GM23338 (cell line): ENCODE measurements at regions not wholly inside any gene's neighbourhood (a gene's known extent, or its start where the extent isn't known, plus 50 kb on each side); places are given as distances from the start of the nearest gene placed in this dataset.

Experiments
- ATAC-seq: fragments of 200-7000 bp; cut with Tn5 transposase; 3 replicates; pipeline ENCODE4 v1.9.1; 2020
- DNase-seq: peaks from one replicate; pipeline ENCODE4 v3.0.0-alpha.2; 2015; ENCODE audit warnings: low spot score
- H2AFZ ChIP-seq: fragments of 200-600 bp; sonication (generic); 2 replicates; pipeline ENCODE4 v1.8.0; 2016; ENCODE audit warnings: antibody characterized with exemption, mild to moderate bottlenecking, moderate library complexity
- H3F3A ChIP-seq: fragments of 200-600 bp; sonication (generic); replicated peaks from 2 replicates; pipeline ENCODE4 v1.8.0; 2017; ENCODE audit warnings: antibody characterized with exemption, mixed run types, low read depth
- H3K27ac ChIP-seq: fragments of 200-600 bp; sonication (generic); 2 replicates; pipeline ENCODE4 v1.6.1; 2016; ENCODE audit warnings: low read depth
- H3K27me3 ChIP-seq: fragments of 200-600 bp; sonication (generic); 2 replicates; pipeline ENCODE4 v1.8.0; 2016; ENCODE audit warnings: mild to moderate bottlenecking, mixed run types, moderate library complexity; ENCODE audit not compliant: insufficient read depth
- H3K36me3 ChIP-seq: fragments of 200-600 bp; sonication (generic); 2 replicates; pipeline ENCODE4 v1.8.0; 2016; ENCODE audit warnings: mild to moderate bottlenecking; ENCODE audit not compliant: insufficient read depth
- H3K4me1 ChIP-seq: fragments of 200-600 bp; sonication (generic); 2 replicates; pipeline ENCODE4 v1.8.0; 2016; ENCODE audit warnings: mild to moderate bottlenecking, moderate library complexity; ENCODE audit not compliant: insufficient read depth
- H3K4me2 ChIP-seq: fragments of 200-600 bp; sonication (generic); 2 replicates; pipeline ENCODE4 v1.7.1; 2017; ENCODE audit warnings: mixed run types
- H3K4me3 ChIP-seq: fragments of 200-600 bp; sonication (generic); 2 replicates; pipeline ENCODE4 v1.6.1; 2016; ENCODE audit warnings: mixed run types
- H3K79me2 ChIP-seq: fragments of 200-600 bp; sonication (generic); replicated peaks from 2 replicates; pipeline ENCODE4 v1.8.0; 2017; ENCODE audit warnings: mild to moderate bottlenecking; ENCODE audit not compliant: insufficient read depth
- H3K9me2 ChIP-seq: fragments of 200-600 bp; sonication (generic); 2 replicates; pipeline ENCODE4 v1.8.0; 2017; ENCODE audit not compliant: insufficient read depth
- H4K20me1 ChIP-seq: fragments of 200-600 bp; sonication (generic); replicated peaks from 2 replicates; pipeline ENCODE4 v1.8.0; 2017; ENCODE audit warnings: mild to moderate bottlenecking; ENCODE audit not compliant: insufficient read depth
- H3K27ac Mint-ChIP-seq: 2 replicates; pipeline ENCODE4 v1.8.0; 2020; ENCODE audit warnings: inconsistent platforms, mild to moderate bottlenecking, moderate library complexity, mixed read lengths
- H3K27me3 Mint-ChIP-seq: 3 replicates; pipeline ENCODE4 v1.8.0; 2022; ENCODE audit warnings: low read depth, mild to moderate bottlenecking, moderate library complexity, mixed read lengths, inconsistent platforms; ENCODE audit not compliant: insufficient read depth, poor library complexity
- H3K36me3 Mint-ChIP-seq: 3 replicates; pipeline ENCODE4 v1.8.0; 2021; ENCODE audit warnings: low read depth, mild to moderate bottlenecking, inconsistent platforms, moderate library complexity, mixed read lengths
- H3K4me1 Mint-ChIP-seq: 3 replicates; pipeline ENCODE4 v1.8.0; 2020; ENCODE audit warnings: mild to moderate bottlenecking, inconsistent platforms, mixed read lengths
- H3K4me3 Mint-ChIP-seq: 3 replicates; pipeline ENCODE4 v1.8.0; 2021; ENCODE audit warnings: moderate library complexity, mild to moderate bottlenecking, inconsistent platforms, mixed read lengths
- H3K9me3 Mint-ChIP-seq: 3 replicates; pipeline ENCODE4 v1.8.0; 2020; ENCODE audit warnings: moderate library complexity, mild to moderate bottlenecking, inconsistent platforms, mixed read lengths
- CREB1 ChIP-seq: fragments of 250-450 bp; sonication (Bioruptor Pico); IDR thresholded peaks from 2 replicates; pipeline ENCODE4 v1.5.0; 2020; ENCODE audit warnings: low read depth, mild to moderate bottlenecking, moderate library complexity
- ETS1 ChIP-seq: IDR thresholded peaks from 2 replicates; pipeline ENCODE4 v1.6.1; 2016; ENCODE audit warnings: antibody characterized with exemption
- EZH2phosphoT487 ChIP-seq: fragments of 200-600 bp; sonication (generic); IDR thresholded peaks from one replicate; pipeline ENCODE4 v1.8.1; 2018; ENCODE audit warnings: antibody characterized with exemption; ENCODE audit not compliant: unreplicated experiment
- JUNB ChIP-seq: IDR thresholded peaks from one replicate; pipeline ENCODE4 v1.6.1; 2016; ENCODE audit warnings: antibody characterized with exemption; ENCODE audit not compliant: unreplicated experiment
- NANOG ChIP-seq: IDR thresholded peaks from 2 replicates; pipeline ENCODE4 v1.6.1; 2016; ENCODE audit warnings: antibody characterized with exemption, borderline replicate concordance
- POLR2AphosphoS5 ChIP-seq: IDR thresholded peaks from 2 replicates; pipeline ENCODE4 v1.6.1; 2016; ENCODE audit warnings: antibody characterized with exemption, low read depth
- STAT1 ChIP-seq: IDR thresholded peaks from one replicate; pipeline ENCODE4 v1.6.1; 2016; ENCODE audit warnings: antibody characterized with exemption; ENCODE audit not compliant: unreplicated experiment
- ZNF114 ChIP-seq: fragments of 250-450 bp; sonication (Bioruptor Pico); IDR thresholded peaks from 2 replicates; pipeline ENCODE4 v1.5.0; 2020; ENCODE audit warnings: mild to moderate bottlenecking, moderate library complexity
- ZNF462 ChIP-seq: fragments of 250-450 bp; sonication (Bioruptor Pico); IDR thresholded peaks from 2 replicates; pipeline ENCODE4 v1.5.0; 2020; ENCODE audit warnings: mild to moderate bottlenecking, moderate library complexity
- TF ChIP-seq, protein P1 (sequence below): IDR thresholded peaks from one replicate; pipeline ENCODE4 v1.6.1; 2018; ENCODE audit warnings: antibody characterized with exemption; ENCODE audit not compliant: unreplicated experiment
- TF ChIP-seq, protein P2 (sequence below), 2 experiments: fragments of 200-600 bp in 1 of 2; sonication (generic) in 1 of 2; conservative IDR thresholded peaks; 2 replicates each; pipeline versions ENCODE4 v1.5.1 to v1.6.1; 2016 to 2017; ENCODE audit warnings: antibody characterized with exemption in 2 of 2, low read depth in 2 of 2, mild to moderate bottlenecking in 2 of 2, moderate library complexity in 1 of 2

DNA sequence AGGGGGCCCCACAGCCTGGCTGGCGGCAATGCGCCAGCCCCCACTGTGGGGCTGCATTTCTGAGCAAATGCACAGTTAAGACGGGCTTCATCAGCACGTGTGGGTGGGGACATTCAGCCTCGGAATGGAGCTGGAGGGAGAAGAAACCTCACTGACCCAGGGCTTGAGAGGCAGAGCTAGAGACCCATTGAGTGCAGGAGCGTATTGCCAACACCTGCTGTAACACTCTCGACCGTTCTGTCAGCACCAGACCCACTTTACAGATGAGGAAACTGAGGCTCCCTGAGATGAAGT lies 200.9 kb upstream of the RAB6C start (continued):
- TF ChIP-seq, protein P1, sequence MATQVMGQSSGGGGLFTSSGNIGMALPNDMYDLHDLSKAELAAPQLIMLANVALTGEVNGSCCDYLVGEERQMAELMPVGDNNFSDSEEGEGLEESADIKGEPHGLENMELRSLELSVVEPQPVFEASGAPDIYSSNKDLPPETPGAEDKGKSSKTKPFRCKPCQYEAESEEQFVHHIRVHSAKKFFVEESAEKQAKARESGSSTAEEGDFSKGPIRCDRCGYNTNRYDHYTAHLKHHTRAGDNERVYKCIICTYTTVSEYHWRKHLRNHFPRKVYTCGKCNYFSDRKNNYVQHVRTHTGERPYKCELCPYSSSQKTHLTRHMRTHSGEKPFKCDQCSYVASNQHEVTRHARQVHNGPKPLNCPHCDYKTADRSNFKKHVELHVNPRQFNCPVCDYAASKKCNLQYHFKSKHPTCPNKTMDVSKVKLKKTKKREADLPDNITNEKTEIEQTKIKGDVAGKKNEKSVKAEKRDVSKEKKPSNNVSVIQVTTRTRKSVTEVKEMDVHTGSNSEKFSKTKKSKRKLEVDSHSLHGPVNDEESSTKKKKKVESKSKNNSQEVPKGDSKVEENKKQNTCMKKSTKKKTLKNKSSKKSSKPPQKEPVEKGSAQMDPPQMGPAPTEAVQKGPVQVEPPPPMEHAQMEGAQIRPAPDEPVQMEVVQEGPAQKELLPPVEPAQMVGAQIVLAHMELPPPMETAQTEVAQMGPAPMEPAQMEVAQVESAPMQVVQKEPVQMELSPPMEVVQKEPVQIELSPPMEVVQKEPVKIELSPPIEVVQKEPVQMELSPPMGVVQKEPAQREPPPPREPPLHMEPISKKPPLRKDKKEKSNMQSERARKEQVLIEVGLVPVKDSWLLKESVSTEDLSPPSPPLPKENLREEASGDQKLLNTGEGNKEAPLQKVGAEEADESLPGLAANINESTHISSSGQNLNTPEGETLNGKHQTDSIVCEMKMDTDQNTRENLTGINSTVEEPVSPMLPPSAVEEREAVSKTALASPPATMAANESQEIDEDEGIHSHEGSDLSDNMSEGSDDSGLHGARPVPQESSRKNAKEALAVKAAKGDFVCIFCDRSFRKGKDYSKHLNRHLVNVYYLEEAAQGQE = no peak
- TF ChIP-seq STAT1 = no peak
- TF ChIP-seq POLR2AphosphoS5 = no peak
- TF ChIP-seq ZNF462 = no peak
- no peak for TF ChIP-seq CREB1

GRCh38 chr2:129779783-129780182 lies 199.7 kb upstream of the RAB6C start:
- no peak for DNase-seq
- ATAC-seq = no peak
- no peak overlapping the region for H3K4me2 ChIP-seq
- H2AFZ ChIP-seq = no peak overlapping the region
- Mint-ChIP-seq H3K36me3 (no peaks in the 10 kb centered on the region), H3K9me3 (no peaks in the 10 kb centered on the region), H3K4me1 (peaks cover 14% of the 10 kb centered on the region), H3K27me3 (peaks cover 4% of the 10 kb centered on the region), H3K4me3 (no peak overlapping the region), H3K27ac (no peak overlapping the region)
- no peaks in the 10 kb centered on the region for H3K36me3 ChIP-seq
- H3K9me2 ChIP-seq = no peaks in the 10 kb centered on the region
- H3K27ac ChIP-seq = no peak overlapping the region
- no peak overlapping the region for H3K4me3 ChIP-seq
- no peaks in the 10 kb centered on the region for H3K27me3 ChIP-seq
- H3F3A ChIP-seq = no peaks in the 10 kb centered on the region
- H3K4me1 ChIP-seq = no peaks in the 10 kb centered on the region
- H4K20me1 ChIP-seq = no peaks in the 10 kb centered on the region
- H3K79me2 ChIP-seq = no peaks in the 10 kb centered on the region
- TF ChIP-seq NANOG (no peak), ETS1 (no peak), ZNF114 (CRISPR knock-in tag) (no peak), POLR2AphosphoS5 (no peak), STAT1 (no peak), EZH2phosphoT487 (no peak), JUNB (no peak)
- TF ChIP-seq, protein P2, sequence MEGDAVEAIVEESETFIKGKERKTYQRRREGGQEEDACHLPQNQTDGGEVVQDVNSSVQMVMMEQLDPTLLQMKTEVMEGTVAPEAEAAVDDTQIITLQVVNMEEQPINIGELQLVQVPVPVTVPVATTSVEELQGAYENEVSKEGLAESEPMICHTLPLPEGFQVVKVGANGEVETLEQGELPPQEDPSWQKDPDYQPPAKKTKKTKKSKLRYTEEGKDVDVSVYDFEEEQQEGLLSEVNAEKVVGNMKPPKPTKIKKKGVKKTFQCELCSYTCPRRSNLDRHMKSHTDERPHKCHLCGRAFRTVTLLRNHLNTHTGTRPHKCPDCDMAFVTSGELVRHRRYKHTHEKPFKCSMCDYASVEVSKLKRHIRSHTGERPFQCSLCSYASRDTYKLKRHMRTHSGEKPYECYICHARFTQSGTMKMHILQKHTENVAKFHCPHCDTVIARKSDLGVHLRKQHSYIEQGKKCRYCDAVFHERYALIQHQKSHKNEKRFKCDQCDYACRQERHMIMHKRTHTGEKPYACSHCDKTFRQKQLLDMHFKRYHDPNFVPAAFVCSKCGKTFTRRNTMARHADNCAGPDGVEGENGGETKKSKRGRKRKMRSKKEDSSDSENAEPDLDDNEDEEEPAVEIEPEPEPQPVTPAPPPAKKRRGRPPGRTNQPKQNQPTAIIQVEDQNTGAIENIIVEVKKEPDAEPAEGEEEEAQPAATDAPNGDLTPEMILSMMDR (conservative IDR thresholded peaks at IDR 0.05; ENCODE audit: low read depth in 2 of 2) = no peak
